T-helper 2 cell treated with Interferon-gamma antibody and Interleukin-4, amounts not matched to agents 5 μg/mL and 100 μg/mL, for 36 hours (primary cell): ENCODE measurements at regions not wholly inside any gene's neighbourhood (a gene's known extent, or its start where the extent isn't known, plus 50 kb on each side); places are given as distances from the start of the nearest gene placed in this dataset.

ENCODE experiments used
- DNase-seq: peaks from one replicate; pipeline ENCODE4 v3.0.0; 2021; ENCODE audit warnings: low spot score
- H3K27ac Mint-ChIP-seq: one replicate; pipeline ENCODE4 v1.8.0; 2021; ENCODE audit warnings: mild to moderate bottlenecking, mixed read lengths
- H3K27me3 Mint-ChIP-seq: one replicate; pipeline ENCODE4 v1.8.0; 2021; ENCODE audit warnings: low read depth, mixed read lengths
- H3K36me3 Mint-ChIP-seq: one replicate; pipeline ENCODE4 v1.8.0; 2021; ENCODE audit warnings: low read depth, mixed read lengths
- H3K4me1 Mint-ChIP-seq: one replicate; pipeline ENCODE4 v1.8.0; 2021; ENCODE audit warnings: low read depth, mixed read lengths
- H3K4me3 Mint-ChIP-seq: one replicate; pipeline ENCODE4 v1.8.0; 2022; ENCODE audit warnings: mild to moderate bottlenecking, moderate library complexity, mixed read lengths
- H3K9me3 Mint-ChIP-seq: one replicate; pipeline ENCODE4 v1.8.0; 2021; ENCODE audit warnings: mixed read lengths

GRCh38 chr10:71128311-71128980, 83.9 kb upstream of the UNC5B start:
- no peaks in the 10 kb centered on the region for H3K9me3 Mint-ChIP-seq
- no peak overlapping the region for H3K4me3 Mint-ChIP-seq
- no peak overlapping the region for H3K27ac Mint-ChIP-seq
- H3K36me3 Mint-ChIP-seq, result no peaks in the 10 kb centered on the region
- peaks cover 6% of the 10 kb centered on the region for H3K4me1 Mint-ChIP-seq
- no peak for DNase-seq
- peaks cover 18% of the 10 kb centered on the region for H3K27me3 Mint-ChIP-seq

DNA sequence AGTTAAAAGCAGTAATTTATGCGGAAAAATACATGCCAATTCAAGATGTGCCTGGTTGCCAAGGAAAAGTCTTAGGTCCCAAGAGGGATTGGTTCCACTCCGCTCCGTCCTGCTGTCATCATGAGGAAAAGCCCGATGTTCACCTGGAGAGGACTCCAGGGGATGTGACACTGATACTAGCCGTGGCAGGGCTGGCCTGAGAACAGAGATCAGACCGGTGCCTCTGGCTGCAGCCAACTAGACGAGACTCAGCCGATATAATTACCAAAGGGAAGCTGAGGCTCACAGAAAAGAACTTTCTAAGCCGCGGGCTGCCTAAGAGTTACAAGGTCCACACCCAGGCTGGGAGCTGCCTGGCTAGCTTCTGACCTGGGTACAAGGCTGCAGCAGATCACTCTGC, 81.3 kb upstream of the UNC5B start:
- no peaks in the 10 kb centered on the region for H3K9me3 Mint-ChIP-seq
- H3K27me3 Mint-ChIP-seq, result peaks cover 15% of the 10 kb centered on the region
- peaks cover 6% of the 10 kb centered on the region for H3K4me1 Mint-ChIP-seq
- H3K36me3 Mint-ChIP-seq, result no peaks in the 10 kb centered on the region
- no peak overlapping the region for H3K27ac Mint-ChIP-seq
- H3K4me3 Mint-ChIP-seq, result no peak overlapping the region
- no peak for DNase-seq

DNA sequence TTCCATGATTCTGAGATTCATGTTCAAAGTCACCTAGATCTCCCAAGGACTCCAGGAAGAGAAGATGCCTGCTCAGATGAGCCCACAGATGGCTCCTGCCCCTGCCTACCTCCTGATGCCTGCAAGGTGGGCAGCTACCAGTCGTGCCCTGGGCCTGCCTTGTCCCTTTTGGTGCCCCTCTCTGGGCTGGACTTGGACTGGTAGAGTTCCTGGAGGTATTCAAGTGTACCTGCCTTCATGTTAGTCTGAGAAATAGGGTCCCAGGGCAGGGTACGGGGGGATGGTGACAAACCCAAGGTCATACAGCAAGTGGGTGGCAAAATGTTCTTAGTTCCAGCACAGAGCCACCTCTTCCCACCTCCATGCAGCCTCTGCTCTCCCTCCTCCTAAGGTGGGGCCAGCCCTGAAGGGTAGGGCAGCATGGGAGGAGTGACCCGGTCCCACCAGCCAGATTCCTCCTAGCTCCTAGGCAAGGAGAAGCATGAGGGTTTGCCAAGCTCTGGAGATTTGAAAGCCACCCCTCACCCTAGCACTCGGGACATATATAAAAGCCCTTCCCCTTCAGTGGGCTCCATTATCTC, 80.8 kb upstream of the UNC5B start:
- Mint-ChIP-seq H3K27me3 (peaks cover 15% of the 10 kb centered on the region), H3K27ac (no peak overlapping the region), H3K9me3 (no peaks in the 10 kb centered on the region), H3K4me1 (peaks cover 6% of the 10 kb centered on the region), H3K4me3 (no peak overlapping the region), H3K36me3 (no peaks in the 10 kb centered on the region)
- DNase-seq, result no peak

DNA sequence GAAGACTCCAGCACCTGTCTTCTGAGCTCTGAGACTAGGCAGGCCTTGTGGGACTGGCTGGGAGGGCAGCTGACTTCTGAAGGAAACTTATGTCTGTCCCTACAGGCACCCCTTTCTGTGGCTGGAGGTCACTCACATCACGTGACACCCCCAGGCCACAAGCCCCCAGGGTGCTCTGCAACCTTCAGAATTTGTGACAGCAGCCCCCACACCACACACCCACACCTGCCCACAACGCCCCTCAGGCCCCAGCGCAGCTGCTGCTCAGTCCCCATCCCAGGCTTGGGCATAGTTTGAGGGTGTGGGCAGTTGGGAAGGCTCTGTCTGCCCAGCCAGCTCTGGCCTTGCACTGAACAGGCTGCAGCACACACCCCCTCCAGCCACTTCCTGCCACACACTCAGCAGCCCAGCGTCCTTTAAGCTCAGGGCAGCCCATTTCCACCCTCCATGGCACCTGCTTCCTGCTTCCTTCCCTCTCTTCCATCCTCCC, 80.0 kb upstream of the UNC5B start:
- H3K4me3 Mint-ChIP-seq, result no peak overlapping the region
- H3K27ac Mint-ChIP-seq, result no peak overlapping the region
- no peaks in the 10 kb centered on the region for H3K9me3 Mint-ChIP-seq
- no peak for DNase-seq
- H3K27me3 Mint-ChIP-seq, result peaks cover 15% of the 10 kb centered on the region
- no peaks in the 10 kb centered on the region for H3K36me3 Mint-ChIP-seq
- H3K4me1 Mint-ChIP-seq, result peaks cover 6% of the 10 kb centered on the region

DNA sequence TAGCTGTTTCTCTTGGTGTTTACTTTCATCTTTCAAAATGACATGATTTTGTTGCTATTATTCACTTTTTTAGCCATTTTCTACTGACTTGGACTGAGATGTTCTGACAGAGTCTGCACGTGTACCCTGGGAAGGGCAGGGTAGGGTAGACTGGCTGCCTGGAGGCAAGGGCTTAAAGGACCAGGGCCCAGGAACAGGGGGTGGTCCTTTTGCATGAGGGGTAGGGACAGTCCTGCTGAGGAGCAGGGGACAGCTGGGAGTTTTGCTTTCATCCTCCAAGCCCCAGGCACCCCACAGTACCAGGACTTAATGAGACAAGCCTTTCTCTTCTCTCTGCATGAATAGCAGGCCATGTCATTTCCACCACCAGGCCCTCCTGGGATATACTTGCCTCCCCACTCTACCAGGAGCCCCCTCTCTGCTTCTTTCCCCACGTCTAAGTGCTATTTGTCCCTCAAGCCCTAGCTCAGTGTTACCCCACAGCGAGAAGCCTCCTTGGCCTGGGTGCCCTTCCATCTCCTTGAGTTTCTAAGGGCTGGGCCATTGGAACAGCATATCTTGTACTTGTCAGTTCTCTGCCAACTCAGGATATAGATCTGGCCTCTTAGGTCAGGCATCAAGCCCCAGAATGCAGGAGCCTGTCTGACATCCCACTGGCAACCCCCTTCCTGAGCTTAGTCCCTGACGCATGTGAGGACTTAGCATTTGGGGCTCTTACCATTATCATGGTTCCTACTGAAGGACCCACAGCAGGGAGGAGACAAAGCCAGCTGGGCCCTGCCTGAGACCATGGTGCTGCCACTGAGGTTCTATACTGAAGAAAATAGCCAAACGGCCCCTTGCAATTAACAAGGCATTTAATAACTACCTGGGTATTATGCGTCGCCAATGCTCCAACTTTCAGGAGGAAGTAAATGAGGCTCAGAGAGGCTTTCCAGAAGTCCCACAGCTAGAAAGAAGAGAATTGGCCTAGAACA, 78.4 kb upstream of the UNC5B start:
- no peak for DNase-seq
- no peaks in the 10 kb centered on the region for H3K9me3 Mint-ChIP-seq
- H3K4me3 Mint-ChIP-seq, result no peak overlapping the region
- H3K27me3 Mint-ChIP-seq, result peaks cover 7% of the 10 kb centered on the region
- no peaks in the 10 kb centered on the region for H3K36me3 Mint-ChIP-seq
- H3K27ac Mint-ChIP-seq, result no peak overlapping the region
- H3K4me1 Mint-ChIP-seq, result no peaks in the 10 kb centered on the region

DNA sequence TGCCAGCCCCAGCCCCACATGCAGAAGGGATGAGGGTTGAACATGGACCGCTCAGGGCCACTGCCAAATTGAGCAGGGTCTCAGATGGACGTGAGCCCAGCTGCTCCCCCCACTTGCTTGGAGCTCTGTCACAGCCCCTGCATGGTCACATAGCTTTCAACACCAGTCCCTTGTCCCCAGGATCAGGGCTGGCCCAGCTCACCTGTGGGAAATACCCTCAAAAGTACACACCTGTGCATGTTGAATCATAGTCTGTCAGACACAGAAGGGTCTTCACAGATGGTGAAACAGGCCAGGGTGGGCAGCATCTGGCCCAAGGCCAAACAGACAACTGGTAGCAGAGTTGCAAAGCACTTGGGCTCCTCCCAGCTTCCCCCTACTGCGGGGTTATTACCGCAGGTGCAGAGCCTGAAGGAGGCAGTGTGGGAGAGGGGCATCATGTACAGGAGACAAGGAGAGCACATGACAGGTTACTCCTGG, 77.6 kb upstream of the UNC5B start:
- no peaks in the 10 kb centered on the region for H3K9me3 Mint-ChIP-seq
- DNase-seq, result no peak
- no peaks in the 10 kb centered on the region for H3K4me1 Mint-ChIP-seq
- H3K27me3 Mint-ChIP-seq, result peaks cover 5% of the 10 kb centered on the region
- H3K27ac Mint-ChIP-seq, result no peak overlapping the region
- H3K36me3 Mint-ChIP-seq, result no peaks in the 10 kb centered on the region
- no peak overlapping the region for H3K4me3 Mint-ChIP-seq

DNA sequence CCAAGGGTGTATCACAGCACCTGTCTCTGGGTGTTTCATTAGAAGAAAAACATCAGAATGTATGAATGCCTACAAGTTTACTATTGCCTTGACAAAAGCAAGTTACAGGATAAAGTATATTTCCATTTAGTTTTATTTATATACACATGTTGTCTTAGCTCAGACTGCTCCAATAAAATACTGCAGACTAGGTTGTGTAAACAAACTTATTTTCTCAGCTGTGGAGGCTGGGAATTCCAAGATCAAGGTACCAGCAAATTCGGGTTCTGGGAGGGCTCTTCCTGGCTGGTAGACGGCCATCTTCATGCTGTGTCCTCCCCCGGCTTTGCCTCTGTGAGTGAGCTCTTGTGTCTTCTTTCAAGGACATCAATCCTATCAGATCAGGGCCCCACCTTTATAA, 77.1 kb upstream of the UNC5B start:
- DNase-seq, result no peak
- Mint-ChIP-seq H3K27me3 (peaks cover 4% of the 10 kb centered on the region), H3K4me1 (no peaks in the 10 kb centered on the region), H3K36me3 (no peaks in the 10 kb centered on the region), H3K9me3 (no peaks in the 10 kb centered on the region), H3K4me3 (no peak overlapping the region), H3K27ac (no peak overlapping the region)

GRCh38 chr10:71136036-71136721, 76.2 kb upstream of the UNC5B start:
- H3K4me3 Mint-ChIP-seq, result no peak overlapping the region
- no peak overlapping the region for H3K27ac Mint-ChIP-seq
- no peaks in the 10 kb centered on the region for H3K9me3 Mint-ChIP-seq
- H3K27me3 Mint-ChIP-seq, result peaks cover 2% of the 10 kb centered on the region
- no peak for DNase-seq
- H3K36me3 Mint-ChIP-seq, result no peaks in the 10 kb centered on the region
- no peaks in the 10 kb centered on the region for H3K4me1 Mint-ChIP-seq

DNA sequence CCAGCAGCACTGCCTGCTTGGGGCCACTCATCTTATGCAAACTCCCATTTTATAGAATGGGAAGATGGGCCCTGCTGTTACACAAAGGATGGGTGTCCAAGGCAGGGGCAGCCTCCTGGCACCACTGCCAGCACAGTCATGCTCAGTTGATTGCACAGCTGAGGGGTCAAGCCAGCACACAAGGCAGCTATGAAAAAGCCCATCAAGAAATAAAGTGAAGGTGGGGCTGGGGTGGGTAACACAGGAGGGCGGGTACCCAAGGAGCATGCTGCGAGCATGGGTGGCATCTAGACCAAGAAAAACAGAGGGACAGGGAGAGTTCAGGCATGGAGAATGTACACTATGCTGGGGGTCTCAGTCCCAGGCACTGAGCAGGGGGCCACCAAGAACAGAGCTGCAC, 74.7 kb upstream of the UNC5B start:
- Mint-ChIP-seq H3K9me3 (no peaks in the 10 kb centered on the region), H3K36me3 (no peaks in the 10 kb centered on the region), H3K27ac (no peak overlapping the region), H3K4me3 (no peak overlapping the region), H3K4me1 (no peaks in the 10 kb centered on the region), H3K27me3 (peaks cover 2% of the 10 kb centered on the region)
- no peak for DNase-seq

DNA sequence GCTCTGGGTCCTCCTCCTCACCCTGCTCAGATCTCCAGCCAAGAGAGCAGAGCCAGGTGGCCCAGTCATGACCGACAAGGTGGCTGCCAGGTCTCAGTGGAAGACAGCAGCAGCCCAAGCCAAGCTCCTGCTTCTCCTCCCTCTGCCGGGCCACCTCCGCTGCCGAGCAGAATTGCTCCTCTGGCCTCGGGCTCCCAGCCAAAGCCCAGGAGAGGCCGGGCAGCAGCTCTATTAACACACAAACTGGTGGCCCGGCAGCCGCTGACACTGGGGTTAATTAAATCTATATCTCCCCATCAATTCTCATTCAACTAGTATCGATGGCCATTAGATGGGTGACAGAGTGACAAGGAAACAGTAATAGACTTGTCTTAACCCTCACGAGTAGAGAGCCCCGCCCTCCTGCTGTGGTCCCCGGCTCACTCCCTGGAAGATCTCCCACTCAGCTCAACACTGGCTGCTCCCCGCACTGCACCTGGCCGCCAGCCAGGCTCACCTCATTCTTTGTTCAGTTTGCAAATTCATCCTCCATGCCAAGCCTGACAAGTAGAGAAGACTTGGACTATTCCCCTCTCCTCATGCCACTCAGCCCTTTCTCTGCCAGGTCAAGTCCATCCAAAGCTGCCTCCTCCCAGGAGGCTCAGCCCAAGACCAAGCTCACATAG, 74.1 kb upstream of the UNC5B start:
- H3K36me3 Mint-ChIP-seq, result no peaks in the 10 kb centered on the region
- H3K27ac Mint-ChIP-seq, result no peak overlapping the region
- no peaks in the 10 kb centered on the region for H3K4me1 Mint-ChIP-seq
- no peak overlapping the region for H3K4me3 Mint-ChIP-seq
- no peak for DNase-seq
- H3K27me3 Mint-ChIP-seq, result peaks cover 2% of the 10 kb centered on the region
- no peaks in the 10 kb centered on the region for H3K9me3 Mint-ChIP-seq

GRCh38 chr10:71141528-71141927, 70.8 kb upstream of the UNC5B start:
- Mint-ChIP-seq H3K27me3 (peaks cover 2% of the 10 kb centered on the region), H3K4me1 (no peaks in the 10 kb centered on the region), H3K4me3 (no peak overlapping the region), H3K27ac (no peak overlapping the region), H3K9me3 (no peaks in the 10 kb centered on the region), H3K36me3 (no peaks in the 10 kb centered on the region)
- DNase-seq, result no peak

GRCh38 chr10:71143170-71143569, 69.2 kb upstream of the UNC5B start:
- Mint-ChIP-seq H3K4me3 (no peak overlapping the region), H3K27ac (no peak overlapping the region), H3K27me3 (peaks cover 2% of the 10 kb centered on the region), H3K4me1 (no peaks in the 10 kb centered on the region), H3K36me3 (no peaks in the 10 kb centered on the region), H3K9me3 (no peaks in the 10 kb centered on the region)
- DNase-seq, result no peak

GRCh38 chr10:71143610-71144009, 68.8 kb upstream of the UNC5B start:
- Mint-ChIP-seq H3K27me3 (peaks cover 2% of the 10 kb centered on the region), H3K4me1 (no peaks in the 10 kb centered on the region), H3K27ac (no peak overlapping the region), H3K4me3 (no peak overlapping the region), H3K36me3 (no peaks in the 10 kb centered on the region), H3K9me3 (no peaks in the 10 kb centered on the region)
- no peak for DNase-seq
